ENCODE measurements at regions not wholly inside any gene's neighbourhood (a gene's known extent, or its start where the extent isn't known, plus 50 kb on each side); places are given as distances from the start of the nearest gene placed in this dataset.

DNA sequence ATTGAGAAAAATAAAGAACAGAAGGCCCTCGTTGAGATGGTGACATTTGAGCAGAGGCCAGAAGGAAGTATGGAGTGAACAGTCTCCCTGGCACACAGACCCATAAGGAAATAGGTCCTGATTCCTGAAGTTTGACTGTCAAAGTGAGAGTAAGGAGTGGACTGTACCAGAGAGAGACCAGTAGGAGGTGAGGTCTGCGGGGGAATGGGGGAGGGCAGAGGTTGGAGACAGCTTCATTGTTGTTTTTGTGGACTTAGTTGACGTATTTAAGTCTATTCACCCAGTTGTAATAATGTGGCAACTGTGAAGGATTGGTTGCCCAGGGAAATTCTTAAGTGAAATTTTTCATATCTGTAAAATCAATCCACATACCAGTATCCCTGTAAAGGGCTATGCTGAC, 110.7 kb downstream of the TFAP2B start:
- POLR2A ChIA-PET: no interaction called here

GRCh38 chr6:50935442-50935841, 116.8 kb downstream of the TFAP2B start:
- ChIA-PET CTCF (no interaction called here), POLR2A (no interaction called here)
- TF ChIP-seq ARNT (IDR thresholded peaks at IDR 0.05): no peak
- no peak for TF ChIP-seq CTBP1 (IDR thresholded peaks at IDR 0.05; ENCODE audit: borderline replicate concordance)
- TF ChIP-seq SUZ12 (IDR thresholded peaks at IDR 0.05): no peak
- TF ChIP-seq LEF1 (IDR thresholded peaks at IDR 0.05; ENCODE audit: borderline replicate concordance): no peak
- no peak for TF ChIP-seq ZNF384 (IDR thresholded peaks at IDR 0.05)
- no peak for TF ChIP-seq FOXK2 (IDR thresholded peaks at IDR 0.05)
- no peak for TF ChIP-seq FOXM1 (IDR thresholded peaks at IDR 0.05; ENCODE audit: borderline replicate concordance)
- TF ChIP-seq ELF4 (IDR thresholded peaks at IDR 0.05): no peak
- TF ChIP-seq FOXA1 (IDR thresholded peaks at IDR 0.05): no peak
- no peak for TF ChIP-seq NFRKB (IDR thresholded peaks at IDR 0.05)
- TF ChIP-seq SP1 (IDR thresholded peaks at IDR 0.05): no peak
- no peak for TF ChIP-seq L3MBTL2 (conservative IDR thresholded peaks at IDR 0.05)
- TF ChIP-seq PKNOX1 (IDR thresholded peaks at IDR 0.05): no peak
- DNase-seq (ENCODE audit: extremely low spot score): no peak

More for the DNA sequence above, 110.7 kb downstream of the TFAP2B start:
- CTCF ChIA-PET: no interaction called here
- TF ChIP-seq ARNT (IDR thresholded peaks at IDR 0.05): no peak
- TF ChIP-seq HDGF (IDR thresholded peaks at IDR 0.05; ENCODE audit: borderline replicate concordance): no peak
- TF ChIP-seq FOXM1 (IDR thresholded peaks at IDR 0.05; ENCODE audit: borderline replicate concordance): no peak
- no peak for TF ChIP-seq L3MBTL2 (conservative IDR thresholded peaks at IDR 0.05)
- no peak for TF ChIP-seq FOXA1 (IDR thresholded peaks at IDR 0.05)
- no peak for TF ChIP-seq ZNF384 (IDR thresholded peaks at IDR 0.05)
- no peak for TF ChIP-seq SP1 (IDR thresholded peaks at IDR 0.05)
- TF ChIP-seq TARDBP (IDR thresholded peaks at IDR 0.05): no peak
- no peak for TF ChIP-seq ELF4 (IDR thresholded peaks at IDR 0.05)
- TF ChIP-seq LEF1 (IDR thresholded peaks at IDR 0.05; ENCODE audit: borderline replicate concordance): no peak
- TF ChIP-seq NFRKB (IDR thresholded peaks at IDR 0.05): no peak
- no peak for DNase-seq (ENCODE audit: extremely low spot score)

- POLR2A ChIA-PET: no interaction called here
- CTCF ChIA-PET: no interaction called here
- no peak for TF ChIP-seq PKNOX1 (IDR thresholded peaks at IDR 0.05)
- TF ChIP-seq FOXK2 (IDR thresholded peaks at IDR 0.05): no peak
- TF ChIP-seq FOXM1 (IDR thresholded peaks at IDR 0.05; ENCODE audit: borderline replicate concordance): no peak
- TF ChIP-seq ELF4 (IDR thresholded peaks at IDR 0.05): no peak
- TF ChIP-seq NFRKB (IDR thresholded peaks at IDR 0.05): no peak
- TF ChIP-seq TARDBP (IDR thresholded peaks at IDR 0.05): no peak
- TF ChIP-seq SP1 (IDR thresholded peaks at IDR 0.05): no peak
- no peak for TF ChIP-seq HDGF (IDR thresholded peaks at IDR 0.05; ENCODE audit: borderline replicate concordance)
- no peak for TF ChIP-seq BHLHE40 (IDR thresholded peaks at IDR 0.05; ENCODE audit: borderline replicate concordance)
- TF ChIP-seq ARNT (IDR thresholded peaks at IDR 0.05): no peak
- TF ChIP-seq LEF1 (IDR thresholded peaks at IDR 0.05; ENCODE audit: borderline replicate concordance): no peak
- no peak for TF ChIP-seq CTBP1 (IDR thresholded peaks at IDR 0.05; ENCODE audit: borderline replicate concordance)
- TF ChIP-seq FOXA1 (IDR thresholded peaks at IDR 0.05): no peak
- TF ChIP-seq ZNF384 (IDR thresholded peaks at IDR 0.05): no peak
- TF ChIP-seq L3MBTL2 (conservative IDR thresholded peaks at IDR 0.05): no peak
- no peak for TF ChIP-seq SUZ12 (IDR thresholded peaks at IDR 0.05)
- DNase-seq (ENCODE audit: extremely low spot score): no peak
Observed at GRCh38 chr6:50936277-50936681, 117.6 kb downstream of the TFAP2B start.

DNA sequence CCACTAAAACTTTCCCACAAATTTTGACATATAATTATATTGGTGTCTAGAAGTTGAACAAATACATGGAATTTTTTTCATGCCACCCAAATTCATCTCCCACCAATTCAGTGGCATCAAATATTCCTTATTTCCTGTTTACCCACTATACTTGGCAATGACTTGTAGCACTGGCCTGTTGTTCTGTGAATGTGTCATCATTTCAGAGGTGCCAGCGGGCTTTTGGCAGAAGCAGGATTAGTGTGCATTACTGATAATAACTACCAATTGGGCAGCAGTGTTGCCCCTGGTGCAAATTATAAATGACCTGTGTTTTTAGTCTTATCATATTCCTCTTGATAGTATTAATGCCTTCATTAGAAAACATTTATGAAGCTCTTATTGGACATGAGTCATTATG, 121.3 kb downstream of the TFAP2B start:
- CTCF ChIA-PET: no interaction called here

DNA sequence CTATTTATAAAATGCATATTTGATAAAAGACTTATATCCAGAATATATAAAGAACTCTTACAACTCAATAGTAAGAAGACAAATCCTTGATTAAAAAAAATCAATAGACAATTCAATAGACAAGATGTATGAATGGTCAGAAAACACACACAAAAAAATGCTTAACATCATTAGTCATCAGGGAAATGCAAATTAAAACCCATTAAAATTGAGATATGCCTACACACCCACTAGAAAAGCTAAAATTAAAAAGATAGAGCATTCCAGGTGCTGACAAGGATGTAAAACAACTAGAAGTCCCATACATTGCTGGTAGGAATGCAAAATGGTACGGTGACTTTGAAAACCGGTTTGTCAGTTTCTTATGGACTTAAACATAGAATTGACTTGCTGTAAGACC, 127.1 kb downstream of the TFAP2B start:
- ChIA-PET CTCF (no interaction called here), POLR2A (no interaction called here)
- no peak for TF ChIP-seq TARDBP (IDR thresholded peaks at IDR 0.05)
- no peak for TF ChIP-seq FOXA1 (IDR thresholded peaks at IDR 0.05)
- no peak for TF ChIP-seq LEF1 (IDR thresholded peaks at IDR 0.05; ENCODE audit: borderline replicate concordance)
- TF ChIP-seq SP1 (IDR thresholded peaks at IDR 0.05): no peak
- TF ChIP-seq PKNOX1 (IDR thresholded peaks at IDR 0.05): no peak
- TF ChIP-seq FOXK2 (IDR thresholded peaks at IDR 0.05): no peak
- TF ChIP-seq HDGF (IDR thresholded peaks at IDR 0.05; ENCODE audit: borderline replicate concordance): no peak
- TF ChIP-seq SUZ12 (IDR thresholded peaks at IDR 0.05): no peak
- no peak for TF ChIP-seq NFRKB (IDR thresholded peaks at IDR 0.05)
- DNase-seq (ENCODE audit: extremely low spot score): no peak

More for the DNA sequence above, 121.3 kb downstream of the TFAP2B start:
- DNase-seq (ENCODE audit: extremely low spot score): no peak
- POLR2A ChIA-PET: no interaction called here
- TF ChIP-seq L3MBTL2 (conservative IDR thresholded peaks at IDR 0.05) (no peak), NFRKB (IDR thresholded peaks at IDR 0.05) (no peak), HDGF (IDR thresholded peaks at IDR 0.05; ENCODE audit: borderline replicate concordance) (no peak), SUZ12 (IDR thresholded peaks at IDR 0.05) (no peak), LEF1 (IDR thresholded peaks at IDR 0.05; ENCODE audit: borderline replicate concordance) (no peak), PKNOX1 (IDR thresholded peaks at IDR 0.05) (no peak), ELF4 (IDR thresholded peaks at IDR 0.05) (no peak), ZNF384 (IDR thresholded peaks at IDR 0.05) (no peak), SP1 (IDR thresholded peaks at IDR 0.05) (no peak), FOXK2 (IDR thresholded peaks at IDR 0.05) (no peak)
